GM12864 (cell line): ENCODE measurements at regions not wholly inside any gene's neighbourhood (a gene's known extent, or its start where the extent isn't known, plus 50 kb on each side); places are given as distances from the start of the nearest gene placed in this dataset.

Source experiments
- DNase-seq: peaks from one replicate; pipeline ENCODE4 v3.0.0-alpha.2; 2011; ENCODE audit warnings: low read depth
- H3K4me3 ChIP-seq: 2 replicates; pipeline ENCODE4 v1.5.1; 2011; ENCODE audit warnings: mild to moderate bottlenecking, low read depth, low read length, control low read depth
- CTCF ChIP-seq: IDR thresholded peaks from 2 replicates; pipeline ENCODE4 v1.5.1; 2011; ENCODE audit warnings: low read depth, mild to moderate bottlenecking, moderate library complexity, low read length, control low read depth, inconsistent platforms; ENCODE audit errors: missing control alignments

DNA sequence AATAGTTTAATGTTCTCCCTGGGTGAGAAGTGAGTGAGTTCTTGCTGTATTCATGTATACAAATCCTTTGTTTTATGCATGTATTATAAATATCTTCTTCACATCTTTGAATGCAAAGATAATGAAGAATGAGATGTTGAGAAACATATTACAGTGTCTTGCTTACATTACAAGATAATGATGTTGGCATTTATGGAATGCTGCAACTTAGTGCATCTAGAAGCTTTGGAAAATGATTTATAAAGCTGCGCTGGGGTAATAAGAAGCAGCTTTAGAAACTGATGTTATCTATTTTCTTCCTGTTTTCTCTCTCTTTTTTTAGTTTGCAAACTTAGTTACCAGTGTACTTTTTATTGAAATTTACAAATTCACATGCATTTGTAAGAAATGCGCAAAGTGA, 673.4 kb downstream of the KCTD16 start:
- no peak for TF ChIP-seq CTCF
- DNase-seq, result no peak
- no peak overlapping the region for H3K4me3 ChIP-seq

- TF ChIP-seq CTCF, result no peak
- H3K4me3 ChIP-seq, result no peak overlapping the region
- no peak for DNase-seq
These were observed 661.7 kb downstream of the KCTD16 start for GRCh38 chr5:144832416-144832815.

DNA sequence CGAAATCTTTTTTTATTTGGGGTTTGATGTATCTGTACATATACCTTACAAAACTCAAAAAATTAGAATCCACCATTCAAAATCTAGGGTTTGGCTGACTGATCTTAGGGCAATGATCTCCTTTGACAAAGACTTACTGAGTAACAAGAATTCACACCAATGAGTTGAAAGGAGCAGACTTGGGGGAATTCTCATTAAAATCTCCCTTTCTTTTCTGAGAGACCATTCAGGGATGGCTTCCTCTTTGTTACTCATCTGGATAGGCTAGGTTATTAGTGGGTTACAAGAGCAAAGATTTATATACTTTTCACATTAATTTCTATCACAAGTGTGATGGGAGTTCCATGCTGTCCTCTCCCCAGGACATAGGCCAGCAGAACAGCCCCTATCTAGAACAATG, 661.0 kb downstream of the KCTD16 start:
- TF ChIP-seq CTCF, result no peak
- DNase-seq, result no peak
- no peak overlapping the region for H3K4me3 ChIP-seq

DNA sequence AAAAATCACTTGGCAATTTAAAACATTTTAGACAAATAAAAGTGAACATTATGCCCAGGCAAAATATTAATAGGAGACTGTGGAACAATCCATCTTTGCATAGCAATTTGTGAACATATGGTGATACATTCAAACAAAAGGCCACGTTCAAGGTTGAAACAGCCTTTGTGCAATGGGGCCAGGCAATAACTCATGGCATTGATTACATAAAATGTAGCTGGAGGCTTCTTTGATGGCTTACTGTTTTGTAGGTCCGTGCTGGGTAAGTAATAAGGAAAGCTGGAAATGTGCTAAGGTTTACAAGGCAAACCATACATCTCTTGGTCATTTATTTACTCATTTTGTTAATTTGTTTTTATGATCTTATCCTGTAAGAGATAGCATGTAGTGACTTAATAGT, 651.8 kb downstream of the KCTD16 start:
- no peak for DNase-seq
- H3K4me3 ChIP-seq, result no peak overlapping the region
- no peak for TF ChIP-seq CTCF

GRCh38 chr5:144820278-144820677, 649.6 kb downstream of the KCTD16 start:
- no peak for TF ChIP-seq CTCF
- H3K4me3 ChIP-seq, result no peak overlapping the region
- DNase-seq, result no peak

DNA sequence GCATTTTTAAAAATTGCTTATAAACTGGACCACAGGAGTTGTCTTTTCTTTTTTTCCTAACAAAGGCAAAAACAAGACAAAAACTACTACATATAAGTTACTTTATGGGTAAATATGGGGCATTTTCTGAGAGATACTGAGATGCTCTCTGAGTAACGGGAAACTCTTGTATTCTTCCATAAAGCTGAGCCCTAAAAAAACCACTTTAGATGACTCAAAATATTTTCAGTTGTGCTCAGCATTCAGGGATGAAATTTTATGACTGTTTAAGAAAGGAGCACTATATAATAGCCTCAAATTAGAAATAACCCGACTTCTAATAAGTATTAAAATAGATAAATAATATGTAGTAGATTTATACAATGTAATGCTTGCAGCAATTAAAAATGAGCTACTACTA, 644.5 kb downstream of the KCTD16 start:
- no peak overlapping the region for H3K4me3 ChIP-seq
- TF ChIP-seq CTCF, result no peak
- DNase-seq, result no peak

- no peak for TF ChIP-seq CTCF
- no peak for DNase-seq
- no peak overlapping the region for H3K4me3 ChIP-seq
These were observed 642.1 kb downstream of the KCTD16 start for GRCh38 chr5:144812763-144813162.
